DND-41 (cell line): ENCODE measurements at regions not wholly inside any gene's neighbourhood (a gene's known extent, or its start where the extent isn't known, plus 50 kb on each side); places are given as distances from the start of the nearest gene placed in this dataset.

Experiments
- ATAC-seq: fragments of 200-7000 bp; cut with Tn5 transposase; 3 replicates; pipeline ENCODE4 v1.9.1; 2021; ENCODE audit warnings: low read depth; ENCODE audit not compliant: insufficient read depth
- DNase-seq: peaks from one replicate; pipeline ENCODE4 v3.0.0-alpha.2; 2020
- H2AFZ ChIP-seq: 2 replicates; pipeline ENCODE4 v1.6.0; 2012; ENCODE audit warnings: low read depth, low read length
- H3K27ac ChIP-seq: 2 replicates; pipeline ENCODE4 v1.5.1; 2012; ENCODE audit warnings: low read length, inconsistent platforms
- H3K27me3 ChIP-seq: fragments of 200-600 bp; sonication (generic); 2 replicates; pipeline ENCODE4 v1.6.0; 2012; ENCODE audit warnings: low read length, mild to moderate bottlenecking, inconsistent platforms; ENCODE audit not compliant: insufficient read depth, poor library complexity
- H3K36me3 ChIP-seq: 2 replicates; pipeline ENCODE4 v1.5.1; 2012; ENCODE audit warnings: low read length, inconsistent platforms; ENCODE audit not compliant: insufficient read depth
- H3K4me1 ChIP-seq: 2 replicates; pipeline ENCODE4 v1.5.1; 2012; ENCODE audit warnings: mild to moderate bottlenecking, low read length; ENCODE audit not compliant: insufficient read depth
- H3K4me2 ChIP-seq: 2 replicates; pipeline ENCODE4 v1.6.0; 2012; ENCODE audit warnings: mild to moderate bottlenecking, moderate library complexity, low read length, inconsistent platforms; ENCODE audit not compliant: insufficient read depth
- H3K4me3 ChIP-seq, 2 experiments: fragments of 200-600 bp in 1 of 2; shearing (Covaris generic) in 1 of 2; 2 replicates each; pipeline ENCODE4 v1.5.1; 2012 to 2016; ENCODE audit warnings: inconsistent platforms in 2 of 2, low read length in 2 of 2, mild to moderate bottlenecking in 2 of 2, low read depth in 1 of 2, moderate library complexity in 1 of 2
- H3K79me2 ChIP-seq: 2 replicates; pipeline ENCODE4 v1.6.0; 2012; ENCODE audit warnings: low read length, inconsistent platforms; ENCODE audit not compliant: insufficient read depth
- H3K9ac ChIP-seq: 2 replicates; pipeline ENCODE4 v1.6.0; 2012; ENCODE audit warnings: low read depth, mild to moderate bottlenecking, inconsistent platforms, low read length, moderate library complexity
- H3K9me3 ChIP-seq: 2 replicates; pipeline ENCODE4 v1.5.1; 2012; ENCODE audit warnings: low read length, moderate library complexity, mild to moderate bottlenecking, inconsistent platforms; ENCODE audit not compliant: insufficient read depth, severe bottlenecking
- H4K20me1 ChIP-seq: 2 replicates; pipeline ENCODE4 v1.6.0; 2012; ENCODE audit warnings: low read length; ENCODE audit not compliant: insufficient read depth
- EZH2 ChIP-seq: IDR thresholded peaks from 3 replicates; pipeline ENCODE4 v1.6.1; 2012; ENCODE audit warnings: borderline replicate concordance, low read depth, mild to moderate bottlenecking, moderate library complexity, low read length, inconsistent platforms; ENCODE audit not compliant: severe bottlenecking
- TF ChIP-seq, protein P1 (sequence below): IDR thresholded peaks from 2 replicates; pipeline ENCODE4 v1.5.1; 2012; ENCODE audit warnings: borderline replicate concordance, low read length, moderate library complexity, mild to moderate bottlenecking; ENCODE audit not compliant: poor library complexity, severe bottlenecking; ENCODE audit errors: extremely low read depth

DNA sequence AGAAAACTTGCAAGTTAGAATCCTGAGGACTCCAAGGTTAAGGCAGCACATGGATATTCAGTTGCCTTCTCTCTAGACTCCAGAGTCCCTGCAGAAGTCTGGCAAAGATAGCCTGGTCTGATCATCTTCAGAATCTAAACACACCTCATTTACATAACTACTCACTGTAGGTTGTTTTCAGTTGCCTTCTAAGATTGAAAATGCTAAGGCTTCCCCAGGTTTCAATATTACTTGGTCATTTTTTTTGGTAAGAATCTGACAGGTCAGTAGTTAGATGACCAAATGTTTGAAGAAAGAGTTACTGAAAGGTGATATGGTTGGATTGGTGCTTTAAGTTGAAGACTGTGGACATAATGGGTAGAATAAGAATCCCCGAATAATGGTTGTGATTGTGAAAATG, 205.4 kb upstream of the KCNJ16 start:
- Histone ChIP-seq H3K4me3 (no peak overlapping the region), H4K20me1 (no peaks in the 10 kb centered on the region), H3K4me1 (no peaks in the 10 kb centered on the region), H2AFZ (no peak overlapping the region), H3K79me2 (no peaks in the 10 kb centered on the region), H3K36me3 (no peaks in the 10 kb centered on the region), H3K4me2 (no peak overlapping the region), H3K9ac (no peak overlapping the region), H3K27me3 (no peaks in the 10 kb centered on the region), H3K27ac (no peak overlapping the region), H3K9me3 (no peaks in the 10 kb centered on the region)
- TF ChIP-seq, protein P1, sequence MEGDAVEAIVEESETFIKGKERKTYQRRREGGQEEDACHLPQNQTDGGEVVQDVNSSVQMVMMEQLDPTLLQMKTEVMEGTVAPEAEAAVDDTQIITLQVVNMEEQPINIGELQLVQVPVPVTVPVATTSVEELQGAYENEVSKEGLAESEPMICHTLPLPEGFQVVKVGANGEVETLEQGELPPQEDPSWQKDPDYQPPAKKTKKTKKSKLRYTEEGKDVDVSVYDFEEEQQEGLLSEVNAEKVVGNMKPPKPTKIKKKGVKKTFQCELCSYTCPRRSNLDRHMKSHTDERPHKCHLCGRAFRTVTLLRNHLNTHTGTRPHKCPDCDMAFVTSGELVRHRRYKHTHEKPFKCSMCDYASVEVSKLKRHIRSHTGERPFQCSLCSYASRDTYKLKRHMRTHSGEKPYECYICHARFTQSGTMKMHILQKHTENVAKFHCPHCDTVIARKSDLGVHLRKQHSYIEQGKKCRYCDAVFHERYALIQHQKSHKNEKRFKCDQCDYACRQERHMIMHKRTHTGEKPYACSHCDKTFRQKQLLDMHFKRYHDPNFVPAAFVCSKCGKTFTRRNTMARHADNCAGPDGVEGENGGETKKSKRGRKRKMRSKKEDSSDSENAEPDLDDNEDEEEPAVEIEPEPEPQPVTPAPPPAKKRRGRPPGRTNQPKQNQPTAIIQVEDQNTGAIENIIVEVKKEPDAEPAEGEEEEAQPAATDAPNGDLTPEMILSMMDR: no peak
- TF ChIP-seq EZH2: no peak
- no peak for DNase-seq
- no peak for ATAC-seq

- Histone ChIP-seq H3K79me2 (no peaks in the 10 kb centered on the region), H3K4me2 (no peak overlapping the region)
- no peak for DNase-seq
Measured at GRCh38 chr17:69870091-69870530, 204.9 kb upstream of the KCNJ16 start.

DNA sequence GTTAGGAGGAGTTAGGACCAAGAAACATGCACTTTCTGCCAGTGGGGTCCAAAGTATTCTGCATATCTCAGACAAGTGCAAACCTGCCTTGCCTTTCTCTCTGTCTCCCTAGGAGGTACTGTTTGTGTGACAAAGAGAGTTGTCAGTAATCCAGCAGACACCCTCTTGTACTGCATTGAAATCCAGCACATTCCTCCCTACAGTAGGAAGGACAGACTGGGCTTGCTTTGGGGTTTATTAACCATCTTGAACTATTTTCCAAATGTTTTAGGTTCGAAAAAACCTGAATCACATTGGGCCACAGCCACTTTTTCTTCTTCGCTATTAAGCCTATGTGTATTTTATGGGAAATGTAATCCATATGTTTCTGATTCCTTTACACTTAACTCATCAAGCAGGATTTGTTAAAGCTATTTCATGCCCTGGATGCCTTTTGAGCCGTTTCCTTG, 204.2 kb upstream of the KCNJ16 start:
- no peak for ATAC-seq
- H3K27ac ChIP-seq: no peak overlapping the region

More at GRCh38 chr17:69870091-69870530, 204.9 kb upstream of the KCNJ16 start:
- no peak for ATAC-seq
- H3K4me1 ChIP-seq: no peaks in the 10 kb centered on the region
- no peak overlapping the region for H2AFZ ChIP-seq
- no peaks in the 10 kb centered on the region for H3K9me3 ChIP-seq
- H3K4me3 ChIP-seq: no peak overlapping the region
- no peak overlapping the region for H3K27ac ChIP-seq
- no peaks in the 10 kb centered on the region for H3K27me3 ChIP-seq
- H4K20me1 ChIP-seq: no peaks in the 10 kb centered on the region
- no peak overlapping the region for H3K9ac ChIP-seq
- H3K36me3 ChIP-seq: no peaks in the 10 kb centered on the region
- TF ChIP-seq, protein P1: no peak

More for the DNA sequence above, 204.2 kb upstream of the KCNJ16 start:
- Histone ChIP-seq H3K36me3 (no peaks in the 10 kb centered on the region), H4K20me1 (no peaks in the 10 kb centered on the region), H3K79me2 (no peaks in the 10 kb centered on the region), H3K4me2 (no peak overlapping the region), H3K4me1 (no peaks in the 10 kb centered on the region), H3K9me3 (no peaks in the 10 kb centered on the region), H3K27me3 (no peaks in the 10 kb centered on the region), H2AFZ (no peak overlapping the region), H3K4me3 (no peak overlapping the region), H3K9ac (no peak overlapping the region)
- TF ChIP-seq, protein P1: no peak
- no peak for TF ChIP-seq EZH2
- DNase-seq: no peak
